A204.1 (cell line): ENCODE measurements at regions not wholly inside any gene's neighbourhood (a gene's known extent, or its start where the extent isn't known, plus 50 kb on each side); places are given as distances from the start of the nearest gene placed in this dataset.
"Not testable (repeated sequence)": the region's sequence is repeated elsewhere in the genome, so short reads cannot be mapped to it uniquely, and the experiment has no call there.

Experiments
- FAIRE-seq: peaks from 2 replicates; lab custom pipeline; 2012; peaks lifted over from hg19 to GRCh38; lab: Jason Lieb, UNC

GRCh38 chr12:61044766-61045165 lies 1215.4 kb upstream of the USP15 start:
- FAIRE-seq = no peak

- no peak for FAIRE-seq
These were observed 1189.4 kb upstream of the USP15 start for GRCh38 chr12:61070640-61071414.

- FAIRE-seq = no peak
These were observed 1187.5 kb upstream of the USP15 start for GRCh38 chr12:61072717-61073116.

- no peak for FAIRE-seq
These were observed 1165.1 kb upstream of the USP15 start for GRCh38 chr12:61095111-61095510.

GRCh38 chr12:61098031-61098580 lies 1162.1 kb upstream of the USP15 start:
- FAIRE-seq = no peak

GRCh38 chr12:61107118-61107517 lies 1153.1 kb upstream of the USP15 start:
- no peak for FAIRE-seq

- no peak for FAIRE-seq
These were observed 1149.0 kb upstream of the USP15 start for GRCh38 chr12:61111218-61111617.

GRCh38 chr12:61137677-61138414 lies 1122.4 kb upstream of the USP15 start:
- FAIRE-seq = no peak

GRCh38 chr12:61138415-61138759 lies 1121.8 kb upstream of the USP15 start:
- FAIRE-seq = no peak

GRCh38 chr12:61161961-61162360 lies 1098.2 kb upstream of the USP15 start:
- FAIRE-seq = no peak

GRCh38 chr12:61188801-61189595 lies 1071.2 kb upstream of the USP15 start:
- FAIRE-seq = no peak

GRCh38 chr12:61213646-61214045 lies 1046.6 kb upstream of the USP15 start:
- FAIRE-seq = no peak

- FAIRE-seq = no peak
These were observed 1039.9 kb upstream of the USP15 start for GRCh38 chr12:61220337-61220736.

- no peak for FAIRE-seq
These were observed 1028.2 kb upstream of the USP15 start for GRCh38 chr12:61232040-61232439.

GRCh38 chr12:61250303-61250702 lies 1009.9 kb upstream of the USP15 start:
- FAIRE-seq = no peak

- no peak for FAIRE-seq
These were observed 1009.1 kb upstream of the USP15 start for GRCh38 chr12:61251076-61251475.

- FAIRE-seq = no peak
These were observed 1006.0 kb upstream of the USP15 start for GRCh38 chr12:61254225-61254624.

GRCh38 chr12:61264294-61264693 lies 995.9 kb upstream of the USP15 start:
- FAIRE-seq = not testable (repeated sequence)

GRCh38 chr12:61267474-61267873 lies 992.7 kb upstream of the USP15 start:
- FAIRE-seq = no peak

GRCh38 chr12:61272441-61272840 lies 987.8 kb upstream of the USP15 start:
- no peak for FAIRE-seq

GRCh38 chr12:61282790-61283575 lies 977.2 kb upstream of the USP15 start:
- FAIRE-seq = no peak

GRCh38 chr12:61290473-61290872 lies 969.7 kb upstream of the USP15 start:
- FAIRE-seq = no peak
